Hepatocyte (in vitro differentiated cells): ENCODE measurements at regions not wholly inside any gene's neighbourhood (a gene's known extent, or its start where the extent isn't known, plus 50 kb on each side); places are given as distances from the start of the nearest gene placed in this dataset.

Experiments used
- DNase-seq: peaks from one replicate; pipeline ENCODE4 v3.0.0-alpha.2; 2016; ENCODE audit warnings: low spot score
- H2AFZ ChIP-seq: fragments of 200-600 bp; sonication (generic); 2 replicates; pipeline ENCODE4 v1.6.0; 2016; ENCODE audit warnings: antibody characterized with exemption, mild to moderate bottlenecking
- H3K27ac ChIP-seq: fragments of 200-600 bp; sonication (generic); 2 replicates; pipeline ENCODE4 v1.5.1; 2016; ENCODE audit warnings: mild to moderate bottlenecking
- H3K27me3 ChIP-seq: fragments of 200-600 bp; sonication (generic); 2 replicates; pipeline ENCODE4 v1.6.1; 2016
- H3K36me3 ChIP-seq: fragments of 200-600 bp; sonication (generic); replicated peaks from 2 replicates; pipeline ENCODE4 v1.5.1; 2016; ENCODE audit warnings: low read depth; ENCODE audit not compliant: insufficient read depth
- H3K4me1 ChIP-seq: fragments of 200-600 bp; sonication (generic); 2 replicates; pipeline ENCODE4 v1.5.1; 2016; ENCODE audit warnings: mild to moderate bottlenecking, moderate library complexity; ENCODE audit not compliant: insufficient read depth
- H3K4me2 ChIP-seq: fragments of 200-600 bp; sonication (generic); 2 replicates; pipeline ENCODE4 v1.6.0; 2016
- H3K4me3 ChIP-seq: fragments of 200-600 bp; sonication (generic); 2 replicates; pipeline ENCODE4 v1.5.1; 2016; ENCODE audit warnings: mild to moderate bottlenecking
- H3K79me2 ChIP-seq: fragments of 200-600 bp; sonication (generic); 2 replicates; pipeline ENCODE4 v1.6.0; 2017; ENCODE audit warnings: mild to moderate bottlenecking
- H3K9me2 ChIP-seq: fragments of 200-600 bp; sonication (generic); replicated peaks from 2 replicates; pipeline ENCODE4 v1.6.0; 2017; ENCODE audit warnings: mild to moderate bottlenecking; ENCODE audit not compliant: insufficient read depth
- H3K9me3 ChIP-seq: fragments of 200-600 bp; sonication (generic); 2 replicates; pipeline ENCODE4 v1.5.1; 2016; ENCODE audit warnings: low read depth, mild to moderate bottlenecking
- H4K20me1 ChIP-seq: fragments of 200-600 bp; sonication (generic); 2 replicates; pipeline ENCODE4 v1.6.0; 2016; ENCODE audit warnings: mild to moderate bottlenecking; ENCODE audit not compliant: insufficient read depth, poor library complexity, severe bottlenecking
- CTCF ChIP-seq: fragments of 200-600 bp; sonication (generic); IDR thresholded peaks from 2 replicates; pipeline ENCODE4 v1.5.1; 2016; ENCODE audit warnings: antibody characterized with exemption, mild to moderate bottlenecking; ENCODE audit not compliant: poor library complexity
- EZH2 ChIP-seq: fragments of 200-600 bp; sonication (generic); IDR thresholded peaks from 2 replicates; pipeline ENCODE4 v1.6.1; 2016; ENCODE audit warnings: antibody characterized with exemption, mild to moderate bottlenecking, borderline replicate concordance
- EZH2phosphoT487 ChIP-seq: fragments of 200-600 bp; sonication (generic); IDR thresholded peaks from one replicate; pipeline ENCODE4 v1.6.1; 2018; ENCODE audit warnings: antibody characterized with exemption, mild to moderate bottlenecking, low read depth, moderate library complexity; ENCODE audit not compliant: unreplicated experiment, severe bottlenecking
- WGBS: methylation state at CpG from one replicate; pipeline ENCODE4 v1.1.6; 2016; ENCODE audit warnings: low lambda C conversion rate; ENCODE audit errors: missing lambda C conversion rate; 5-methylcytosine and 5-hydroxymethylcytosine counted together

- Histone ChIP-seq H3K79me2 (no peaks in the 10 kb centered on the region), H3K4me2 (no peak overlapping the region), H3K9me3 (no peaks in the 10 kb centered on the region), H3K9me2 (no peaks in the 10 kb centered on the region), H3K36me3 (no peaks in the 10 kb centered on the region), H3K4me1 (no peaks in the 10 kb centered on the region), H3K27ac (no peak overlapping the region), H3K27me3 (no peaks in the 10 kb centered on the region), H3K4me3 (no peak overlapping the region), H2AFZ (no peak overlapping the region), H4K20me1 (no peaks in the 10 kb centered on the region)
- TF ChIP-seq EZH2 (no peak), EZH2phosphoT487 (no peak), CTCF (no peak)
- DNase-seq: no peak
- WGBS: 89% methylated on average over 1 of the region's 1 CpG
Observed at GRCh38 chr4:11606078-11606477, 177.4 kb upstream of the HS3ST1 start.

- TF ChIP-seq EZH2phosphoT487: no peak
- TF ChIP-seq CTCF: no peak
- TF ChIP-seq EZH2: no peak
- WGBS: 90% methylated on average over 1 of the region's 1 CpG
- Histone ChIP-seq H3K27me3 (no peaks in the 10 kb centered on the region), H3K36me3 (no peaks in the 10 kb centered on the region), H2AFZ (no peak overlapping the region), H3K4me3 (no peak overlapping the region), H3K27ac (no peak overlapping the region), H3K4me1 (no peaks in the 10 kb centered on the region), H3K4me2 (no peak overlapping the region), H3K79me2 (no peaks in the 10 kb centered on the region), H4K20me1 (no peaks in the 10 kb centered on the region), H3K9me2 (no peaks in the 10 kb centered on the region), H3K9me3 (no peaks in the 10 kb centered on the region)
- DNase-seq: no peak
Observed at GRCh38 chr4:11605597-11605996, 176.9 kb upstream of the HS3ST1 start.

GRCh38 chr4:11604821-11605220, 176.1 kb upstream of the HS3ST1 start:
- no peak overlapping the region for H2AFZ ChIP-seq
- no peaks in the 10 kb centered on the region for H4K20me1 ChIP-seq
- no peaks in the 10 kb centered on the region for H3K9me2 ChIP-seq
- WGBS: 84% methylated on average over 3 of the region's 3 CpGs
- H3K27me3 ChIP-seq: no peaks in the 10 kb centered on the region
- no peak for DNase-seq
- TF ChIP-seq EZH2 (no peak), EZH2phosphoT487 (no peak), CTCF (no peak)
- H3K36me3 ChIP-seq: no peaks in the 10 kb centered on the region
- H3K9me3 ChIP-seq: no peaks in the 10 kb centered on the region
- H3K4me3 ChIP-seq: no peak overlapping the region
- no peak overlapping the region for H3K27ac ChIP-seq
- no peak overlapping the region for H3K4me2 ChIP-seq
- H3K79me2 ChIP-seq: no peaks in the 10 kb centered on the region
- no peaks in the 10 kb centered on the region for H3K4me1 ChIP-seq
